RWPE2 (cell line): ENCODE measurements at regions not wholly inside any gene's neighbourhood (a gene's known extent, or its start where the extent isn't known, plus 50 kb on each side); places are given as distances from the start of the nearest gene placed in this dataset.

Experiments
- ATAC-seq: fragments of 200-7000 bp; cut with Tn5 transposase; 3 replicates; pipeline ENCODE4 v1.9.1; 2021; ENCODE audit warnings: low read depth
- DNase-seq: peaks from one replicate; pipeline ENCODE4 v3.0.0-alpha.2; 2020; ENCODE audit warnings: low spot score
- H3K27ac ChIP-seq: fragments of 450-650 bp; 2 replicates; pipeline ENCODE4 v1.5.1; 2017; ENCODE audit warnings: mild to moderate bottlenecking; ENCODE audit not compliant: poor library complexity, severe bottlenecking
- H3K27me3 ChIP-seq: fragments of 250-450 bp; sonication (Bioruptor Pico); 2 replicates; pipeline ENCODE4 v1.5.1; 2021; ENCODE audit warnings: mild to moderate bottlenecking, moderate library complexity; ENCODE audit not compliant: insufficient read depth, poor library complexity, severe bottlenecking
- H3K36me3 ChIP-seq: fragments of 250-450 bp; sonication (Bioruptor Pico); 2 replicates; pipeline ENCODE4 v1.5.1; 2020; ENCODE audit warnings: low read depth, mild to moderate bottlenecking, moderate library complexity
- H3K4me1 ChIP-seq: fragments of 250-450 bp; sonication (Bioruptor Pico); 2 replicates; pipeline ENCODE4 v1.5.1; 2021; ENCODE audit warnings: mild to moderate bottlenecking, moderate library complexity; ENCODE audit not compliant: insufficient read depth, poor library complexity, severe bottlenecking
- H3K4me3 ChIP-seq: fragments of 250-450 bp; sonication (Bioruptor Pico); 2 replicates; pipeline ENCODE4 v1.5.1; 2021; ENCODE audit warnings: mild to moderate bottlenecking, moderate library complexity; ENCODE audit not compliant: severe bottlenecking
- H3K9me3 ChIP-seq: fragments of 250-450 bp; sonication (Bioruptor Pico); 2 replicates; pipeline ENCODE4 v1.5.1; 2021; ENCODE audit warnings: mild to moderate bottlenecking, moderate library complexity; ENCODE audit not compliant: severe bottlenecking
- TF ChIP-seq, protein P1 (sequence below): fragments of 450-650 bp; IDR thresholded peaks from one replicate; pipeline ENCODE4 v1.5.1; 2017; ENCODE audit warnings: mild to moderate bottlenecking, moderate library complexity; ENCODE audit not compliant: poor library complexity, severe bottlenecking

DNA sequence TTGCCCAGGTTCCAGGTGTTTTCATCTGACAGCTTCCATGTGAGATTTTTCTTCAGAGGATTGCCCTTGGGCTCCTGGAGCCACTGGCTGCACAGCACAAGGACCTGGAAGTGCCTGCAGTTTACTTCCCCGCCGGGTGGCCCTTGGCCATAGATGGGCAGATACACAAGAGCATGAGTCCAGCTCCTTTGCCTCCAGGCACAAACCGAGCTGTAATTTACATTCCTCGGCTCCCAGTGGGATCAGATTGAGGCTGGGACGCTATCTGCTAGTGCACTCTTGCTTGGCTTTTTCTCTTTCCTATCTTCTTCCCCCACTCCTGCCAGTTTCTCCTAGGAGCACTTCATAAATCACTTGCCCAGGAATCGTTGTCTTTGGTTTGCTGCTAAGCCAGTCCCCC, 85.4 kb upstream of the RALY start:
- H3K4me1 ChIP-seq, result peaks cover 5% of the 10 kb centered on the region
- no peaks in the 10 kb centered on the region for H3K9me3 ChIP-seq
- H3K27ac ChIP-seq, result no peak overlapping the region
- ATAC-seq, result no peak
- no peak overlapping the region for H3K4me3 ChIP-seq
- no peaks in the 10 kb centered on the region for H3K36me3 ChIP-seq
- TF ChIP-seq, protein P1, sequence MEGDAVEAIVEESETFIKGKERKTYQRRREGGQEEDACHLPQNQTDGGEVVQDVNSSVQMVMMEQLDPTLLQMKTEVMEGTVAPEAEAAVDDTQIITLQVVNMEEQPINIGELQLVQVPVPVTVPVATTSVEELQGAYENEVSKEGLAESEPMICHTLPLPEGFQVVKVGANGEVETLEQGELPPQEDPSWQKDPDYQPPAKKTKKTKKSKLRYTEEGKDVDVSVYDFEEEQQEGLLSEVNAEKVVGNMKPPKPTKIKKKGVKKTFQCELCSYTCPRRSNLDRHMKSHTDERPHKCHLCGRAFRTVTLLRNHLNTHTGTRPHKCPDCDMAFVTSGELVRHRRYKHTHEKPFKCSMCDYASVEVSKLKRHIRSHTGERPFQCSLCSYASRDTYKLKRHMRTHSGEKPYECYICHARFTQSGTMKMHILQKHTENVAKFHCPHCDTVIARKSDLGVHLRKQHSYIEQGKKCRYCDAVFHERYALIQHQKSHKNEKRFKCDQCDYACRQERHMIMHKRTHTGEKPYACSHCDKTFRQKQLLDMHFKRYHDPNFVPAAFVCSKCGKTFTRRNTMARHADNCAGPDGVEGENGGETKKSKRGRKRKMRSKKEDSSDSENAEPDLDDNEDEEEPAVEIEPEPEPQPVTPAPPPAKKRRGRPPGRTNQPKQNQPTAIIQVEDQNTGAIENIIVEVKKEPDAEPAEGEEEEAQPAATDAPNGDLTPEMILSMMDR, result no peak
- H3K27me3 ChIP-seq, result no peaks in the 10 kb centered on the region
- no peak for DNase-seq

DNA sequence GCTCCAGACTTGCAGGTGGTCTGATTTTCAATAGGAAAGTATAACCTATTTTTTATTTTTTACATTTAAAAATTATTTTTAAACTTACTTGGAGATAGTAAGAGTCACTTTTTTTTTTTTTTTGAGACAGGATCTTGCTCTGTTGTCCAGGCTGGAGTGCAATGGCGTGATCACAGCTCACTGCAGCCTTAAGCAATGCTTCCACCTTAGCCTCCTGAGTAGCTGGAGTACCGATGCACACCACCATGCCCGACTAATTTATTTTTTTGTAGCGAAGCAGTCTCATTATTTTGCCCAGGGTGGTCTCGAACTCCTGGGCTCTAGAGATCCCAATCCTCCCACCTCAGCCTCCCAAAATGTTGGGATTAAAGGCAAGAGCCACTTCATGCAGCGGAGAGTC, 84.8 kb upstream of the RALY start:
- Histone ChIP-seq H3K36me3 (no peaks in the 10 kb centered on the region), H3K4me1 (peaks cover 5% of the 10 kb centered on the region), H3K27me3 (no peaks in the 10 kb centered on the region), H3K27ac (no peak overlapping the region), H3K4me3 (no peak overlapping the region), H3K9me3 (no peaks in the 10 kb centered on the region)
- TF ChIP-seq, protein P1, result no peak
- DNase-seq (no peak), ATAC-seq (no peak)

DNA sequence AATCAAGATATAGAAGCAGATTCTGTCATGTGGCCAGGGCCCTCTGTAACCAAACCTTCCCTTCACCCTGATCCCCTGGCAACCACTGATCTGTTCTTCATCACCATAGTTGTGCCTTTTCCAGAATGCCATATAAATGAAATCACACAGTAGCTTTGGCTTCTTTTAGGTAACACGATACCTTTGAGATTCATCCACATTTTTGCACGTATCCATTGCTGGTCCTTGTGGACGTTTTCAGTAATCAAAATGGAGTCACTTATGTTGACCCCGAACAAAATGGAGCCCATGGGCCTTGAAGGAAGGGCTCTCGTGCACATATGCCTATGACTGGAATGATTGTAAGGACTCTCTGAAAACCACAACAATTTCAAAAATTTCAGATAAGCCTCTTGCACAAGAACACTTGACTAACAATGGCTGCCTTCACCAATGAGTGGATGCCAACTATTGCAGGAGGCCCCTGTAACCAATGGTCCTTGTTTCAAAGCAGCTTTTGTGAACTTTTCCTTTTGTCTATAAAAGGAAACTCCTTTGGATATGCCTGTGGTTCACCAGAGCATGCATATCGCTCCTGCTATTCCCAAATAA, 84.3 kb upstream of the RALY start:
- H3K4me3 ChIP-seq, result no peak overlapping the region
- peaks cover 5% of the 10 kb centered on the region for H3K4me1 ChIP-seq
- TF ChIP-seq, protein P1, result no peak
- no peak overlapping the region for H3K27ac ChIP-seq
- no peak for DNase-seq
- no peaks in the 10 kb centered on the region for H3K9me3 ChIP-seq
- H3K36me3 ChIP-seq, result no peaks in the 10 kb centered on the region
- no peaks in the 10 kb centered on the region for H3K27me3 ChIP-seq
- peak; percentile 71 for ATAC-seq

DNA sequence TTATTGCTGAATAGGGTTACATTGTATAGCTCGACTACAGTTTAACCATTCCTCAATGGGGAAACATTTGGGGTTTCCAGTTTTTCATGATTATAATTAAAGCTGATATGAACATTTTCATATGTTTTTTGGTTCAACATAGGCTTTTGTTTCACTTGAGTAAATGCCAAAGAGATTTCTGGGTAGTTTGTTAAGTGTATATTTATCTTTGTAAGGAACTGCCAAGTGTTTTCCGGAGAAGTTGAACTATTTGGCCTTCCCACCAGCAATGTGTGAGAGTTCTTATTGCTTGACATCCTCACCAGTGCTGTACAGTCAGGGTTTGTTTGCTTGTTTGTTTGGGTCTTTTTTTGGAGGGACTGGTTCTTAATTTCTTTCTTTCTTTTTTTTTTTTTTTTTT, 83.7 kb upstream of the RALY start:
- no peak overlapping the region for H3K4me3 ChIP-seq
- no peaks in the 10 kb centered on the region for H3K36me3 ChIP-seq
- no peaks in the 10 kb centered on the region for H3K27me3 ChIP-seq
- H3K27ac ChIP-seq, result no peak overlapping the region
- ATAC-seq, result no peak
- H3K4me1 ChIP-seq, result peaks cover 5% of the 10 kb centered on the region
- no peak for DNase-seq
- TF ChIP-seq, protein P1, result no peak
- no peaks in the 10 kb centered on the region for H3K9me3 ChIP-seq

DNA sequence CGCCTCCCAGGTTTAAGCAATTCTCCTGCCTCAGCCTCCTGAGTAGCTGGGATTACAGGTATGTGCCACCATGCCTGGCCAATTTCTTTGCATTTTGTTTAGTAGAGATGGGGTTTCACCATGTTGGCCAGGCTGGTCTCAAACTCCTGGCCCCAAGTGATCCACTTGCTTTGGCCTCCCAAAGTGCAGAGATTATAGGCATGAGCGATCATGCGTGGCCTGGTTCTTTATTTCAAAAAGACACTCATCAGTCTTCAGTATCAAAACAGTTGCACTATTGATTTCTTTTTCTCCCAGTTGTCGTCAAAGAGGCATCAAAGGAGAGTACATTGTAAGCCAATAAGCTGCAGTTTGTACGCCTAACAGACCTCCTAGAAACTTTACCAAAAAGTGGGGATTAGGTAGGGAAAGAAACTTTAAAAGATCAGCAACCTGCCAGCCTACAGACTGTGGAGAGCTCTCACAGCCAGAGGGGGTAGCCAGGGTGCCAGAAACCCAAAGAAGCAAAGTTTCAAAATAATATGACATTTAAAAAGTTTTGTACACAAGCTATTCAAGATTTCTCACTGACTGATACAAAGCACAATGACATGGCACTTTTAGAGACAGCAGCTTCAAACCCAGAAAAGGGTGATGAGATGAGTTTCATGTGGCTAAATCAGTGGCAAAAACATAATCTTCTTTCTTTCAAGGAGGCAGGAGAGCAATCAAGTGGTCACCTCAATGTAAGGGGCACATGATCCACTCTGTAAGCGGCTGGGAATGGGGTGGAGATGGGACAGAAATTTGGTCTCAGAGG, 83.0 kb upstream of the RALY start:
- TF ChIP-seq, protein P1, result no peak
- Histone ChIP-seq H3K9me3 (no peaks in the 10 kb centered on the region), H3K27me3 (no peaks in the 10 kb centered on the region), H3K27ac (no peak overlapping the region), H3K4me3 (no peak overlapping the region), H3K36me3 (no peaks in the 10 kb centered on the region), H3K4me1 (peaks cover 5% of the 10 kb centered on the region)
- no peak for DNase-seq
- ATAC-seq, result no peak
